Brain microvascular endothelial cell (primary cell): ENCODE measurements at regions not wholly inside any gene's neighbourhood (a gene's known extent, or its start where the extent isn't known, plus 50 kb on each side); places are given as distances from the start of the nearest gene placed in this dataset.
A peak's percentile ranks its signal among the peaks of the same experiment; 100 is the strongest.

ENCODE experiments used
- DNase-seq: peaks from one replicate; pipeline ENCODE4 v3.0.0-alpha.2; 2020
- H3K27ac ChIP-seq: fragments of 250-450 bp; sonication (Bioruptor Pico); 2 replicates; pipeline ENCODE4 v1.5.1; 2020; ENCODE audit warnings: mild to moderate bottlenecking, moderate library complexity
- H3K27me3 ChIP-seq: fragments of 250-450 bp; sonication (Bioruptor Pico); replicated peaks from 2 replicates; pipeline ENCODE4 v1.5.1; 2020; ENCODE audit warnings: mild to moderate bottlenecking
- H3K36me3 ChIP-seq: fragments of 250-450 bp; sonication (Bioruptor Pico); replicated peaks from 2 replicates; pipeline ENCODE4 v1.5.1; 2020; ENCODE audit warnings: mild to moderate bottlenecking
- H3K4me3 ChIP-seq: 2 replicates; pipeline ENCODE4 v1.5.1; 2011; ENCODE audit warnings: low read depth, mild to moderate bottlenecking, control low read depth, low read length, moderate library complexity
- in situ Hi-C: cut with HindIII; loops from 2 replicates; pipeline ENCODE4 v1.10.0; 2017; ENCODE audit warnings: low sequenced_read_pairs, low pct_ligation_motif_present
- TF ChIP-seq, protein P1 (sequence below): IDR thresholded peaks from 2 replicates; pipeline ENCODE4 v1.5.1; 2011; ENCODE audit warnings: low read depth, mild to moderate bottlenecking, moderate library complexity, low read length, control low read depth, inconsistent platforms; ENCODE audit errors: missing control alignments

DNA sequence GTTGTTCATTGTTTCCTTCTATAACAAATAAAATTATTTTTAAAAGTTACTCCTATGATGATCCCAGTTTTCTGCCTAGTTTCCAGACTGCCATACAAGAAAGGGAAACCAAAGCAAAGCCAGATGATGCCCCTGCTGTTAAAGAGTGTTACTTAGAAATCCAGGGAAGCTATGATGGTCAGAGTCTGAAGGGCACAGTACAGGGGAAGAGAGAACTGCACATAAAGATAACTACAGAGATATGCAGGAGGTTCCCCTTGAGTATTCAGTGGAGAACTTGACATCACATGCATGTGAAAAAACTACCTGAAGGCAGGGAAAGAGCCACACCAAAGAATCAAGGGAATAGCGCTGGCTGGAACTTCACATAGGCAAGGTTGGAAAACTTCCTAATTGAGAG lies 494.2 kb upstream of the FSTL5 start:
- TF ChIP-seq, protein P1, sequence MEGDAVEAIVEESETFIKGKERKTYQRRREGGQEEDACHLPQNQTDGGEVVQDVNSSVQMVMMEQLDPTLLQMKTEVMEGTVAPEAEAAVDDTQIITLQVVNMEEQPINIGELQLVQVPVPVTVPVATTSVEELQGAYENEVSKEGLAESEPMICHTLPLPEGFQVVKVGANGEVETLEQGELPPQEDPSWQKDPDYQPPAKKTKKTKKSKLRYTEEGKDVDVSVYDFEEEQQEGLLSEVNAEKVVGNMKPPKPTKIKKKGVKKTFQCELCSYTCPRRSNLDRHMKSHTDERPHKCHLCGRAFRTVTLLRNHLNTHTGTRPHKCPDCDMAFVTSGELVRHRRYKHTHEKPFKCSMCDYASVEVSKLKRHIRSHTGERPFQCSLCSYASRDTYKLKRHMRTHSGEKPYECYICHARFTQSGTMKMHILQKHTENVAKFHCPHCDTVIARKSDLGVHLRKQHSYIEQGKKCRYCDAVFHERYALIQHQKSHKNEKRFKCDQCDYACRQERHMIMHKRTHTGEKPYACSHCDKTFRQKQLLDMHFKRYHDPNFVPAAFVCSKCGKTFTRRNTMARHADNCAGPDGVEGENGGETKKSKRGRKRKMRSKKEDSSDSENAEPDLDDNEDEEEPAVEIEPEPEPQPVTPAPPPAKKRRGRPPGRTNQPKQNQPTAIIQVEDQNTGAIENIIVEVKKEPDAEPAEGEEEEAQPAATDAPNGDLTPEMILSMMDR = no peak
- Histone ChIP-seq H3K27me3 (no peaks in the 10 kb centered on the region), H3K27ac (no peak overlapping the region), H3K4me3 (no peak overlapping the region), H3K36me3 (no peaks in the 10 kb centered on the region)
- DNase-seq = no peak
- in situ Hi-C loops = no loop called here

DNA sequence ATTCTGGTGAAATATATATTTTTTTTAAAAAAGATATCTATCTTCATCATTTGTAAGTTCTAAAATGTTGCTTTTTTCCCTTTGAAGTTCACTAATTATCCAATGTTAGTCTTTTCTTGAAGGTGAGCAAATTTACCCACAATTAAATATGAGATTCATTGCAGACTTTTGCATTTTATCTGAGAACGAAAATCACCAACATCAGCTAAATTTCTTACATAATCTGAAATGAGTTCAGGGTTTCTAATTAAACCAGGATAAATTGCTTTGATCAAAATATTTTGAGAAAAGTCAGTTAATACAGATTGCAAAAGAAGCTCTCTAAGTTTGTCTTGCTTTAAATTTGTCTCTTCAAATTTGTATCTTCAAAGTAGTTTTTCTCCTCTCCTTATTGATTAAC lies 486.4 kb upstream of the FSTL5 start:
- no peak overlapping the region for H3K4me3 ChIP-seq
- no peak for DNase-seq
- H3K27ac ChIP-seq = no peak overlapping the region
- in situ Hi-C loops = no loop called here
- H3K27me3 ChIP-seq = no peaks in the 10 kb centered on the region
- TF ChIP-seq, protein P1 = no peak
- H3K36me3 ChIP-seq = no peaks in the 10 kb centered on the region

DNA sequence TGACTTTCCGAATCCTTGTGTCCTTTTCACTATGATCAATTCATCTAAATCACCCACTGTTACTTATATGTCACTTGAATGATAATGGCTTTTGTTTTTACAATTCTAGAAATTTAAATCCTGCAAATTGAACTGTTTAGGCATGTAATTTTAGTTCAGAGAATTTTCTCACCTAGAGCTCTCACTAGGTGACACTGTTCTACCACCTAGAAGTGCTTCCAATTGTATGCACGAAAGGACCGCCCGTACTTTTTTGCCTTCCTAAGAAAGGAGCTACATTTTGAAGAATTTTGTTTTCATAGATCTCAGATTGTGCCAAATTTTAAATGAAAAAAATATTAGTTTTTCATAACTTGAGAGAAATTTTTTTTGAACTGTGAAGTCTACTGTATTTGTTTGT lies 481.6 kb upstream of the FSTL5 start:
- H3K4me3 ChIP-seq = no peak overlapping the region
- no peak overlapping the region for H3K27ac ChIP-seq
- TF ChIP-seq, protein P1 = peak; percentile 14
- DNase-seq = peak; percentile 3
- no peaks in the 10 kb centered on the region for H3K36me3 ChIP-seq
- H3K27me3 ChIP-seq = no peaks in the 10 kb centered on the region
- in situ Hi-C loops = no loop called here

DNA sequence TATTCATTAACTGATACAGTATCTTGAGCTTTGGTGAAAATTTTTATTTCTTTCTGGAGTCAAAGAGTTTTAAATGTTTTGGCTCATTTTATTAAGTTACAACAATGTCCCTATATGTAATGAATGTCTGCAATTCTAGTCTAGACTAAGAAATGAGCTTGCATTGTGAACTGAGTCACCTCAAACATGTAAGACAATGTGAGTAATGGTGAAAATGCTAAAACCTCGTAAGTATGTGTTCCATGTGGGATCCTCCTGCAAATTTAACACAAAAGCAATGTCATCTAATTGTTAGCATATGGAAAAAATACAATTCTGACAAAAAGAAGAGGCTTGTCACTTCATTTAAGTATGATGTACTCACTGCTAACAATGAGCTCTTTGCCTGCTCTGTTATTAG lies 480.5 kb upstream of the FSTL5 start:
- no peak overlapping the region for H3K4me3 ChIP-seq
- H3K36me3 ChIP-seq = no peaks in the 10 kb centered on the region
- TF ChIP-seq, protein P1 = no peak
- no peaks in the 10 kb centered on the region for H3K27me3 ChIP-seq
- in situ Hi-C loops = no loop called here
- peak; percentile 33 for DNase-seq
- H3K27ac ChIP-seq = peak overlapping the region; percentile 38

DNA sequence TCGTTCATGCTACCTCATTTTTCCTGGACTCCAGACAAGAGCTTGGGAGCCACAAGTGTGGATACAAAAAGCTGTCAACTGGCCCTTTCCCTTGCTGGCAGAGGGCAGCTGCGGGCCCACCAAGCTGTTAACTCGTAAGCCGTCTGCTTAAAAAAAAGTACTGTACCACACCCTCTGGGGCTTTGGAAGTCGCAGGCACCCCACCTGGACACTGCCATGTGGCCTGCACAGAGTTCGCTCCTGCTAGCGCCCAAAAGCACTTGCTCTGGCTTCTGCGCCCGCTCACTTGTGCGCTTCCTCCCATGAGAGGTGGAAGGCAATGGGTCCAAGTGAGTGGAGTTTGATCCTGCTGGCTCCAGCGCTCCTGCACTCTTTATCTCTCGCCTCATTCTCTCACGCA lies 476.4 kb upstream of the FSTL5 start:
- Histone ChIP-seq H3K36me3 (no peaks in the 10 kb centered on the region), H3K4me3 (no peak overlapping the region), H3K27ac (no peak overlapping the region), H3K27me3 (no peaks in the 10 kb centered on the region)
- in situ Hi-C loops = no loop called here
- no peak for DNase-seq
- TF ChIP-seq, protein P1 = no peak

DNA sequence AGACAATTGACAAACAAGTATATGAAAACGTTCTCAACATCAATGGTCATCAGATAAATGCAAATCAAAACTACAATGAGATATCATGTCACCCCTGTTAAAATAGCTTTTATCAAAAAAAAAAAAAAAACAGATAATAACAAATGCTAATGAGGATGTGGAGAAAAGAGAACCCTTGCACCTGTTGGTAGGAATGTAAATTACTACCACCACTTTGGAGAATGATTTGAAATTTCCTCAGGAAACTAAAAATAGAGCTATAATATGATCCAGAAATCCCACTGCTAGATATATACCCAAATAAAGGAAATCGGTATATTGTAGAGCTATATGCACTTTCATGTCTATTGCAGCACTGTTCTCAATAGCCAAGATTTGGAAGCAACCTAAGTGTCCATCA lies 470.6 kb upstream of the FSTL5 start:
- DNase-seq = no peak
- TF ChIP-seq, protein P1 = no peak
- no peaks in the 10 kb centered on the region for H3K36me3 ChIP-seq
- no peak overlapping the region for H3K4me3 ChIP-seq
- in situ Hi-C loops = no loop called here
- no peak overlapping the region for H3K27ac ChIP-seq
- no peaks in the 10 kb centered on the region for H3K27me3 ChIP-seq
